ENCODE measurements at regions not wholly inside any gene's neighbourhood (a gene's known extent, or its start where the extent isn't known, plus 50 kb on each side); places are given as distances from the start of the nearest gene placed in this dataset.

DNA sequence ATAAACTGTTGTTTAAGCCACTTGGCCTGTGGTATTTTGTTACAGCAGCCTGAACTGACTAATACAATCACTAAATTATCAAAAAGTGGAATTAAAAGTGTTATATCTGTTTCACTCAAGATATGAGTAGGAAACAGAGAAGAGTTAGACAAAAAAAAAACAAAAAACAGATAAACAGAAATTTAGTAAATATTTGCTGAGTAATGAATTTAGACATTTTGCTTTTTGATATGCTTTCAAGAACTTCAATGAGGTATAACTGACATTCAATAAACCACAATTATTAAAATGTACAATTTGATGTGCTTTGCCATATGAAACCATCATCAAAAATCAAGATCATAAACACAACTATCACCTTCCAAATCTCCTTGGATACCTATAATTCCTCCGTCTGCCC is 369.2 kb downstream of the PAX1 start:
- TF ChIP-seq CTCF (IDR thresholded peaks at IDR 0.05) (no peak), POLR2AphosphoS5 (IDR thresholded peaks at IDR 0.05) (no peak), POLR2A (IDR thresholded peaks at IDR 0.05) (no peak), EP300 (IDR thresholded peaks at IDR 0.05) (no peak)
